ENCODE measurements at regions not wholly inside any gene's neighbourhood (a gene's known extent, or its start where the extent isn't known, plus 50 kb on each side); places are given as distances from the start of the nearest gene placed in this dataset.
A peak's percentile ranks its signal among the peaks of the same experiment; 100 is the strongest.

DNA sequence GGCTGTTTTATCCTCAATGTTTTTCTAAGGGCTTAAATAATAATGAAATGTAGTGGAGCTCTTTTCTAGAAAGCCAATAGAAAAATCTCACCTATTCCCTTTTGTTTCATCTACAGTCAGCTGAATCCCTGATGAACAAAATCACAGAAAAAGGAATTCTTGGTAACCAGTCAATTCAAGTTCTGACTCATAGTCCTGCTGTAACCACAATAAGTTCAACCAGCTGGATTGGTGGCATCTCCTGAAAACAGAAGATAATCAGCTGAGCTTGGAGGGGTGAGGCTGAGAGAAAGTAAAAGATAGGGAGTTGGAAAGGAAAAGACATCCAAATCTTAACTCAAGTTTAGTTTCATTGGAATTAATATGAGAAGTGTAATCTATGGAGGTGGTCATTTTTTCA, 772.1 kb downstream of the CCSER2 start:
- H3K9me3 ChIP-seq (ENCODE audit: insufficient read depth, low read depth, low read length) = no peaks in the 10 kb centered on the region
- H3K4me3 ChIP-seq (ENCODE audit: low read depth, low read length) = no peak overlapping the region

DNA sequence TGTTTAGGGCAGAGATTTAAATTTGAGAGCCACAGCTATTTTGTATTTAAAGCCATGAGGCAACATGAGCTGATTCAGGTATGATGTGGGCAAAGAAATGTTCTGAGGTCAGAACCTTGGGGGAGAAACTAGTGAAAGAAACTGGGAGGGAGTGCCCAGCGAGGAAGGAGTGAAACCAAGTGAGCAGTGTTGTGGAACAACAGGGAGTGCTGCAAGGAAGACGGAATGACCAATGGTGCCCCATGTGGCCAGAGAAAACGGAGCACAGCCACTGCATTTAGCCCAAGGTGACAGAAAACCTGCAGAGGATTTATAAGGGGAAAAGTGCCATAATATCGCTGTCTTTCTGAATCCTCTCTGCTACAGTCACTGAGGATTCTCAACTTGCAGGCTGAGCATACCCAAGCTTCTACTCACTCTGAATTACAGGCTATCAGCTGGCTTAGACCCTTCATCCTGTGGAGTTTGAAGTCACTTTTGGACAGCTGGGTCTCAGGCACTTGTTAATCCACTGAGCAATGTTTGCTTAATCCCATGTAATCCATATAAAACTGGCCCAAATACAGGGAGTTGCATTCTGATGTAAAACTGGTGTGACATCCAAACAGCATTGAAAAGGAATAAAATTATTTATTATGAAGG, 777.3 kb downstream of the CCSER2 start:
- Histone ChIP-seq H3K27me3 (ENCODE audit: insufficient read depth, low read length) (no peaks in the 10 kb centered on the region), H4K12ac (ENCODE audit: low read depth, low read length) (no peak overlapping the region), H3K4me2 (ENCODE audit: low read length) (no peak overlapping the region), H3K14ac (ENCODE audit: low read length) (no peak overlapping the region), H2BK120ac (ENCODE audit: insufficient read depth, low read length, poor library complexity) (no peak overlapping the region), H3K79me1 (ENCODE audit: low read length) (no peaks in the 10 kb centered on the region), H4K91ac (ENCODE audit: low read depth, low read length) (no peak overlapping the region), H3K23ac (ENCODE audit: low read length) (no peak overlapping the region), H3K4me1 (ENCODE audit: control insufficient read depth in 1 of 2, insufficient read depth in 2 of 2, low read length in 2 of 2) (no peaks in the 10 kb centered on the region), H3K36me3 (ENCODE audit: control insufficient read depth in 1 of 2, insufficient read depth in 2 of 2, low read length in 2 of 2) (no peaks in the 10 kb centered on the region), H2AK5ac (ENCODE audit: low read length) (no peak overlapping the region), H3K18ac (ENCODE audit: low read length) (no peak overlapping the region), H4K8ac (ENCODE audit: low read depth, low read length) (no peak overlapping the region), H3K27ac (ENCODE audit: low read depth, low read length) (no peak overlapping the region), H3K79me2 (ENCODE audit: control insufficient read depth, insufficient read depth, low read length, poor library complexity) (no peaks in the 10 kb centered on the region), H2BK5ac (ENCODE audit: low read depth, low read length, poor library complexity) (no peak overlapping the region), H3K9ac (ENCODE audit: low read length) (no peak overlapping the region), H3K4ac (ENCODE audit: low read depth, low read length) (no peak overlapping the region), H3K4me3 (ENCODE audit: low read depth, low read length) (no peak overlapping the region), H3K9me3 (ENCODE audit: insufficient read depth, low read depth, low read length) (no peaks in the 10 kb centered on the region), H2BK12ac (ENCODE audit: low read length) (no peak overlapping the region), H2AFZ (ENCODE audit: insufficient read depth, low read length, poor library complexity) (no peak overlapping the region)
- DNase-seq = peak in 1 of 2 donors; percentile 3
- no CpG with 5 or more reads among the region's 4 CpGs for WGBS (ENCODE audit: extremely low coverage, insufficient coverage, insufficient read length)

More for the DNA sequence above, 772.1 kb downstream of the CCSER2 start:
- no peak overlapping the region for H3K23ac ChIP-seq (ENCODE audit: low read length)
- no peaks in the 10 kb centered on the region for H3K79me2 ChIP-seq (ENCODE audit: control insufficient read depth, insufficient read depth, low read length, poor library complexity)
- no peak overlapping the region for H4K12ac ChIP-seq (ENCODE audit: low read depth, low read length)
- H3K4me1 ChIP-seq (ENCODE audit: control insufficient read depth in 1 of 2, insufficient read depth in 2 of 2, low read length in 2 of 2) = no peaks in the 10 kb centered on the region
- H3K36me3 ChIP-seq (ENCODE audit: control insufficient read depth in 1 of 2, insufficient read depth in 2 of 2, low read length in 2 of 2) = no peaks in the 10 kb centered on the region
- H2AFZ ChIP-seq (ENCODE audit: insufficient read depth, low read length, poor library complexity) = no peak overlapping the region
- H3K4me2 ChIP-seq (ENCODE audit: low read length) = no peak overlapping the region
- H2BK120ac ChIP-seq (ENCODE audit: insufficient read depth, low read length, poor library complexity) = no peak overlapping the region
- H3K4ac ChIP-seq (ENCODE audit: low read depth, low read length) = no peak overlapping the region
- no peak for DNase-seq
- H3K27me3 ChIP-seq (ENCODE audit: insufficient read depth, low read length) = no peaks in the 10 kb centered on the region
- H4K8ac ChIP-seq (ENCODE audit: low read depth, low read length) = no peak overlapping the region
- no peak overlapping the region for H2BK12ac ChIP-seq (ENCODE audit: low read length)
- no peak overlapping the region for H3K14ac ChIP-seq (ENCODE audit: low read length)
- no peak overlapping the region for H3K18ac ChIP-seq (ENCODE audit: low read length)
- no peak overlapping the region for H2BK5ac ChIP-seq (ENCODE audit: low read depth, low read length, poor library complexity)
- H3K79me1 ChIP-seq (ENCODE audit: low read length) = no peaks in the 10 kb centered on the region
- H2AK5ac ChIP-seq (ENCODE audit: low read length) = no peak overlapping the region
- no peak overlapping the region for H3K27ac ChIP-seq (ENCODE audit: low read depth, low read length)
- no peak overlapping the region for H4K91ac ChIP-seq (ENCODE audit: low read depth, low read length)
- no peak overlapping the region for H3K9ac ChIP-seq (ENCODE audit: low read length)

DNA sequence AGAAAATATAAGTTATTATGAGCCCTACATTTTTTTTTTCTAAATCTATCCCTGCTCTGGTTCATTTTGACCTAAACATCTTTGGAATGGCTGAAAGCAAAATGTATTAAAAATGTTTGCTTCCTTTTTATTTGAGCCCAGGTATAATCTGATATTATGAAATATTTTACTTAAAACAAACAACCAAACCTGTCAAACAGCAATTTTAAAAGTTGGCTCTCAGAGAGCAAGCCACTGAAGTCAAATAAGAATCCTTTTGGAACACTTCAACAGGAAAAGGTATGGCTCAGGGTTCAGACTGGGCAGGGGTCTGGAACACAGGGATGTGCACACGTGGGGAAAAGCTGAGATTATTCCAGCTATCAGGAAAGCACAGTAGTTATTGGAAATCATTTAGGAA, 782.9 kb downstream of the CCSER2 start:
- no peaks in the 10 kb centered on the region for H3K79me1 ChIP-seq (ENCODE audit: low read length)
- no peak overlapping the region for H3K27ac ChIP-seq (ENCODE audit: low read depth, low read length)
- no peaks in the 10 kb centered on the region for H3K79me2 ChIP-seq (ENCODE audit: control insufficient read depth, insufficient read depth, low read length, poor library complexity)
- no peak overlapping the region for H4K91ac ChIP-seq (ENCODE audit: low read depth, low read length)
- H3K23ac ChIP-seq (ENCODE audit: low read length) = no peak overlapping the region
- no peaks in the 10 kb centered on the region for H3K4me1 ChIP-seq (ENCODE audit: control insufficient read depth in 1 of 2, insufficient read depth in 2 of 2, low read length in 2 of 2)
- H3K27me3 ChIP-seq (ENCODE audit: insufficient read depth, low read length) = no peaks in the 10 kb centered on the region
- H2BK5ac ChIP-seq (ENCODE audit: low read depth, low read length, poor library complexity) = no peak overlapping the region
- H2AFZ ChIP-seq (ENCODE audit: insufficient read depth, low read length, poor library complexity) = no peak overlapping the region
- no peak overlapping the region for H4K8ac ChIP-seq (ENCODE audit: low read depth, low read length)
- no peak overlapping the region for H3K18ac ChIP-seq (ENCODE audit: low read length)
- H2BK120ac ChIP-seq (ENCODE audit: insufficient read depth, low read length, poor library complexity) = no peak overlapping the region
- DNase-seq = no peak
- H2AK5ac ChIP-seq (ENCODE audit: low read length) = no peak overlapping the region
- H3K36me3 ChIP-seq (ENCODE audit: control insufficient read depth in 1 of 2, insufficient read depth in 2 of 2, low read length in 2 of 2) = no peaks in the 10 kb centered on the region
- H3K4me2 ChIP-seq (ENCODE audit: low read length) = no peak overlapping the region
- H3K4ac ChIP-seq (ENCODE audit: low read depth, low read length) = no peak overlapping the region
- no CpG with 5 or more reads among the region's 1 CpG for WGBS (ENCODE audit: extremely low coverage, insufficient coverage, insufficient read length)
- no peak overlapping the region for H3K9ac ChIP-seq (ENCODE audit: low read length)
- H3K14ac ChIP-seq (ENCODE audit: low read length) = no peak overlapping the region
- H2BK12ac ChIP-seq (ENCODE audit: low read length) = no peak overlapping the region
- no peaks in the 10 kb centered on the region for H3K9me3 ChIP-seq (ENCODE audit: insufficient read depth, low read depth, low read length)
- no peak overlapping the region for H3K4me3 ChIP-seq (ENCODE audit: low read depth, low read length)
- no peak overlapping the region for H4K12ac ChIP-seq (ENCODE audit: low read depth, low read length)

DNA sequence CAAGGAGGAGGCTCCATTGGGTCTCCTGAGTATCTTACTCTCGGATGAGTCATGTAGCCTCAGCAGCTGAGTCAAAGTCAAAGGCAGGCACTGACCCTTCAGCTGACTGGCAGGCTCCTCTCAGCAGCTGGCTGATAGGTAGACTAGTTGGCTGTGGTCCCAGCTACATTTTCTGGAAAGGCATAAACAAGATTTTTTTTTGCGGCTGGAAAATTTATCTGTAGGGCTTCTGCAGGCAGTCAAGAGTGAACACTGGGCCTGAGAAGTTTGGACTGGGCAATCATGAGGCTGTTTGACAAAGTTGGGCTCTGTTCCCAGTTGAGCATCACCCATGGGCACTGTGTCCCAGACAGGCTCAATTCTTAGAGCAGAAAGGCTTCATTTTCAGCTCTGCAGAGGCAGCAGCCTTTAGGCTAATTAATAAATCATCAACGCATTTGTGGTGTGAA, 796.2 kb downstream of the CCSER2 start:
- H3K14ac ChIP-seq (ENCODE audit: low read length) = no peak overlapping the region
- no peak overlapping the region for H2BK12ac ChIP-seq (ENCODE audit: low read length)
- H3K18ac ChIP-seq (ENCODE audit: low read length) = no peak overlapping the region
- no peak overlapping the region for H3K4me2 ChIP-seq (ENCODE audit: low read length)
- H3K79me2 ChIP-seq (ENCODE audit: control insufficient read depth, insufficient read depth, low read length, poor library complexity) = no peaks in the 10 kb centered on the region
- no peak overlapping the region for H4K12ac ChIP-seq (ENCODE audit: low read depth, low read length)
- no peaks in the 10 kb centered on the region for H3K79me1 ChIP-seq (ENCODE audit: low read length)
- H4K91ac ChIP-seq (ENCODE audit: low read depth, low read length) = no peak overlapping the region
- no peak overlapping the region for H2AK5ac ChIP-seq (ENCODE audit: low read length)
- no peak for DNase-seq
- H2BK120ac ChIP-seq (ENCODE audit: insufficient read depth, low read length, poor library complexity) = no peak overlapping the region
- no peaks in the 10 kb centered on the region for H3K36me3 ChIP-seq (ENCODE audit: control insufficient read depth in 1 of 2, insufficient read depth in 2 of 2, low read length in 2 of 2)
- no peak overlapping the region for H4K8ac ChIP-seq (ENCODE audit: low read depth, low read length)
- H3K23ac ChIP-seq (ENCODE audit: low read length) = no peak overlapping the region
- peaks cover 5% of the 10 kb centered on the region for H3K9me3 ChIP-seq (ENCODE audit: insufficient read depth, low read depth, low read length)
- H3K9ac ChIP-seq (ENCODE audit: low read length) = no peak overlapping the region
- no peak overlapping the region for H3K27ac ChIP-seq (ENCODE audit: low read depth, low read length)
- no peak overlapping the region for H2AFZ ChIP-seq (ENCODE audit: insufficient read depth, low read length, poor library complexity)
- H3K4me3 ChIP-seq (ENCODE audit: low read depth, low read length) = no peak overlapping the region
- no CpG with 5 or more reads among the region's 3 CpGs for WGBS (ENCODE audit: extremely low coverage, insufficient coverage, insufficient read length)
- H3K4me1 ChIP-seq (ENCODE audit: control insufficient read depth in 1 of 2, insufficient read depth in 2 of 2, low read length in 2 of 2) = no peaks in the 10 kb centered on the region
- no peak overlapping the region for H3K4ac ChIP-seq (ENCODE audit: low read depth, low read length)
- H3K27me3 ChIP-seq (ENCODE audit: insufficient read depth, low read length) = no peaks in the 10 kb centered on the region
- no peak overlapping the region for H2BK5ac ChIP-seq (ENCODE audit: low read depth, low read length, poor library complexity)
